ENCODE measurements at regions not wholly inside any gene's neighbourhood (a gene's known extent, or its start where the extent isn't known, plus 50 kb on each side); places are given as distances from the start of the nearest gene placed in this dataset.

GRCh38 chr10:30770229-30770628 is 140.7 kb upstream of the LYZL2 start:
- in situ Hi-C loops (cut with MboI; ENCODE audit: low sequenced_read_pairs, unreplicated experiment) = no loop called here
- DNase-seq (ENCODE audit: low spot score) = no peak

GRCh38 chr10:30769361-30769760 is 139.8 kb upstream of the LYZL2 start:
- no peak for TF ChIP-seq CTCF (IDR thresholded peaks at IDR 0.05; ENCODE audit: borderline replicate concordance, control extremely low read depth, extremely low read depth, insufficient read depth, missing control alignments)
- in situ Hi-C loops (cut with MboI; ENCODE audit: low sequenced_read_pairs, unreplicated experiment) = no loop called here
- no peak for DNase-seq (ENCODE audit: low spot score)

More at GRCh38 chr10:30770229-30770628, 140.7 kb upstream of the LYZL2 start:
- TF ChIP-seq CTCF (IDR thresholded peaks at IDR 0.05; ENCODE audit: borderline replicate concordance, control extremely low read depth, extremely low read depth, insufficient read depth, missing control alignments) = no peak

- in situ Hi-C loops (cut with MboI; ENCODE audit: low sequenced_read_pairs, unreplicated experiment) = no loop called here
- DNase-seq (ENCODE audit: low spot score) = no peak
- TF ChIP-seq CTCF (IDR thresholded peaks at IDR 0.05; ENCODE audit: borderline replicate concordance, control extremely low read depth, extremely low read depth, insufficient read depth, missing control alignments) = no peak
Observed at GRCh38 chr10:30765616-30766015, 136.1 kb upstream of the LYZL2 start.

GRCh38 chr10:30765022-30765615 is 135.6 kb upstream of the LYZL2 start:
- no peak for TF ChIP-seq CTCF (IDR thresholded peaks at IDR 0.05; ENCODE audit: borderline replicate concordance, control extremely low read depth, extremely low read depth, insufficient read depth, missing control alignments)
- no peak for DNase-seq (ENCODE audit: low spot score)
- in situ Hi-C loops (cut with MboI; ENCODE audit: low sequenced_read_pairs, unreplicated experiment) = no loop called here

- no peak for TF ChIP-seq CTCF (IDR thresholded peaks at IDR 0.05; ENCODE audit: borderline replicate concordance, control extremely low read depth, extremely low read depth, insufficient read depth, missing control alignments)
- DNase-seq (ENCODE audit: low spot score) = no peak
- in situ Hi-C loops (cut with MboI; ENCODE audit: low sequenced_read_pairs, unreplicated experiment) = no loop called here
Observed at GRCh38 chr10:30763918-30764317, 134.4 kb upstream of the LYZL2 start.

GRCh38 chr10:30762620-30763019 is 133.1 kb upstream of the LYZL2 start:
- DNase-seq (ENCODE audit: low spot score) = no peak
- TF ChIP-seq CTCF (IDR thresholded peaks at IDR 0.05; ENCODE audit: borderline replicate concordance, control extremely low read depth, extremely low read depth, insufficient read depth, missing control alignments) = no peak
- in situ Hi-C loops (cut with MboI; ENCODE audit: low sequenced_read_pairs, unreplicated experiment) = no loop called here
